ENCODE measurements at regions not wholly inside any gene's neighbourhood (a gene's known extent, or its start where the extent isn't known, plus 50 kb on each side); places are given as distances from the start of the nearest gene placed in this dataset.

DNA sequence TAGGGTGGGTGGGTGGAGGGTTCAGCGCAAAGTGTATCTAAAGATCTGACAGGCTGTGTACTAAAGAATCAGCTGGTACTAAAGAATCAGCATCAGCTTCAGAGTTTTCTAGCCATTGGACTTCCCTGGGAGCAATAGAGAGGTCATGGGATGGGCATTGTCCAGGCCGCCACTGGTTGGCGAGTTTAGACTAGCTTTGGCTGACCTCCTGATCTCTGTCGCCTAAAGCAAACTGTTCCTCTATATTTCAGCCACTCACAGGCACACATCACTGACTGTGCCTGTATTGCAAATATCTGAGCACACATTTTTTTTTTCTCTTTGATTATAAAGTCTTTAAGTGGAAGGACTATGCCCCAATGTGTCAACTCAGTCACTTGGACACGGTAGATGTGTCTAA is 267.8 kb upstream of the SKOR2 start:
- no peaks in the 10 kb centered on the region for H3K36me3 ChIP-seq (ENCODE audit: control insufficient read depth, insufficient read depth, low read length)
- 87% methylated on average over 3 of the region's 5 CpGs for WGBS (ENCODE audit: insufficient coverage)
- H3K4me1 ChIP-seq (ENCODE audit: control insufficient read depth, insufficient read depth, low read length), result no peaks in the 10 kb centered on the region
- H3K27me3 ChIP-seq (ENCODE audit: control insufficient read depth, insufficient read depth, low read length), result no peaks in the 10 kb centered on the region
- DNase-seq (ENCODE audit: low read depth in 4 of 6, low spot score in 6 of 6), result no peak
- H3K9me3 ChIP-seq (ENCODE audit: control insufficient read depth, insufficient read depth, low read length), result no peaks in the 10 kb centered on the region
- no peak overlapping the region for H3K4me3 ChIP-seq (ENCODE audit: low read depth, low read length)
- no peak overlapping the region for H3K27ac ChIP-seq (ENCODE audit: low read depth, low read length)

DNA sequence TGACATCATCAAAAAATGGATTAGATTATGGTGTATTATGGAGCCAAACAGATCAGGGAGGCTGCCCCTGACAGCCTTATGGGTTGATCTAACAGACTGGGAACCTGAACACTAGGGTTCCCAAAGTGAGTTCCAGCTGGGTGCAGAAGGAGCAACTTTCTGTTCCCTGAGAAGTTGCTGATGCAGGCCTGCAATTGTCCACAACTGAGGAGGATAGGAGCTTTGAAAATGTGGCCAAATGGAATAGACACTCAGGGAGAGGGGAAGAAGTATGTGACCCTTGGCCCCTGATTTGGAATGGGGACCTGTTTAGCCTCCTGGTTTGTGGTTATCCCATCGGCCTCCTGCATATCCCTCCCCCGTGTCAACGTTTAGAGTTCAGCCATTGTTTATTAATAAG is 262.2 kb upstream of the SKOR2 start:
- H3K4me1 ChIP-seq (ENCODE audit: control insufficient read depth, insufficient read depth, low read length), result peaks cover 3% of the 10 kb centered on the region
- no peaks in the 10 kb centered on the region for H3K36me3 ChIP-seq (ENCODE audit: control insufficient read depth, insufficient read depth, low read length)
- no peaks in the 10 kb centered on the region for H3K9me3 ChIP-seq (ENCODE audit: control insufficient read depth, insufficient read depth, low read length)
- no peaks in the 10 kb centered on the region for H3K27me3 ChIP-seq (ENCODE audit: control insufficient read depth, insufficient read depth, low read length)
- no CpG with 5 or more reads among the region's 3 CpGs for WGBS (ENCODE audit: insufficient coverage)
- no peak overlapping the region for H3K4me3 ChIP-seq (ENCODE audit: low read depth, low read length)
- no peak overlapping the region for H3K27ac ChIP-seq (ENCODE audit: low read depth, low read length)
- DNase-seq (ENCODE audit: low read depth in 4 of 6, low spot score in 6 of 6), result no peak

DNA sequence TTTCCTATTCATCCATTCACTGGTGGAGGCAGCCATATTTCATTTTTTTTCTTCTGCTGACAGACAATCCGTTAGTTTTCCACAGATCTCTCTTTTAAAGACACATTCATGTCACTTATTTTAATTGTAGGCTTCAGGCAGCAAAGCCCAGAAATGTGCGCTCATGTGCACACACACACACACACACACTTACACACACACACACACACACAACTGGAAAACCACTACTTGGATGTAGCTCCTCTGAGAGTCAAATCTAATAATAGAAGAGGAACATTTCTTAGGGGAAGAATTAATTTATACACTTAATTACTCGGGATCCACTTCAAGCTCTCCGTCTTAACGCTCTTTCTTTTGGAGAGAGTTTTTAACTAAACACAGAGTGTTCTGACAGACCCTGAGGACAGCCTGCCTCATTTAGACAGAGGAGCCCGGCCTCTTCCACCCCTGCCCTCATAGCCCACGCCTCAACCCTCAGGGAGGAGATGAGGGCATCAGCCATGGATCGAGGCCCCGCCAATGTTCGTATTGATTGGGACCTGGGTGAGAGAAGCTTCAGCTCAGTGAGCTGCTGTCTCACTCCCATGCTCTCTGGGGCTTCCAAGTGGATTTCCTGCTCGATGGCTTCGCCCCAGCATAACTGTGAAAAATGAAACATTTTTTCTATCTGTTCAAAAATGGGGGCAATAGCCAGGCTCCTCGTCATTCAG is 261.4 kb upstream of the SKOR2 start:
- H3K27me3 ChIP-seq (ENCODE audit: control insufficient read depth, insufficient read depth, low read length), result no peaks in the 10 kb centered on the region
- no peak overlapping the region for H3K4me3 ChIP-seq (ENCODE audit: low read depth, low read length)
- peaks cover 3% of the 10 kb centered on the region for H3K4me1 ChIP-seq (ENCODE audit: control insufficient read depth, insufficient read depth, low read length)
- WGBS (ENCODE audit: insufficient coverage), result 67% methylated on average over 4 of the region's 13 CpGs
- no peak overlapping the region for H3K27ac ChIP-seq (ENCODE audit: low read depth, low read length)
- H3K9me3 ChIP-seq (ENCODE audit: control insufficient read depth, insufficient read depth, low read length), result no peaks in the 10 kb centered on the region
- DNase-seq (ENCODE audit: low read depth in 4 of 6, low spot score in 6 of 6), result peak in 1 of 6 donors; percentile 75
- no peaks in the 10 kb centered on the region for H3K36me3 ChIP-seq (ENCODE audit: control insufficient read depth, insufficient read depth, low read length)

DNA sequence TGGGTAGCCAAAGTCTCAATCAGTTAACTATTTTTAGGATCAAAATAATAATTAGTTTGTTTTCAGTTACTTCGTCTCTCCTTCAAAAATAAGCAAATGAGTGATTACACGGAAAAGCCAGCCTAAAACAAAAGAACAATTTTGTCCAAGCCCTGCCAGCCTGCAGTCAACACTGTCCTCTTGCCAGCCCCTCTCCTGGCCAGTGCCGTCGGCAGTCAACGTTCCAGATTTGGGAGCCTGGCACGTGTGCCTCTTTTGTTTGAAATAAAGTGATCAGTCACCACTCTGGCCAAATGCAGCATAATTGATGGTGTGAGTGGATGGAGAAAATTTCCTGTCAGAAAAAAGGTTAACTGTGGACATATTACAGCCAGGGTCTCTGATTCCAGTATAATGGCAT is 260.6 kb upstream of the SKOR2 start:
- DNase-seq (ENCODE audit: low read depth in 4 of 6, low spot score in 6 of 6), result peak in 1 of 6 donors; percentile 17
- Histone ChIP-seq H3K27ac (ENCODE audit: low read depth, low read length) (no peak overlapping the region), H3K4me1 (ENCODE audit: control insufficient read depth, insufficient read depth, low read length) (peaks cover 3% of the 10 kb centered on the region), H3K4me3 (ENCODE audit: low read depth, low read length) (no peak overlapping the region), H3K27me3 (ENCODE audit: control insufficient read depth, insufficient read depth, low read length) (no peaks in the 10 kb centered on the region), H3K36me3 (ENCODE audit: control insufficient read depth, insufficient read depth, low read length) (no peaks in the 10 kb centered on the region), H3K9me3 (ENCODE audit: control insufficient read depth, insufficient read depth, low read length) (no peaks in the 10 kb centered on the region)
- WGBS (ENCODE audit: insufficient coverage), result 31% methylated on average over 4 of the region's 6 CpGs

DNA sequence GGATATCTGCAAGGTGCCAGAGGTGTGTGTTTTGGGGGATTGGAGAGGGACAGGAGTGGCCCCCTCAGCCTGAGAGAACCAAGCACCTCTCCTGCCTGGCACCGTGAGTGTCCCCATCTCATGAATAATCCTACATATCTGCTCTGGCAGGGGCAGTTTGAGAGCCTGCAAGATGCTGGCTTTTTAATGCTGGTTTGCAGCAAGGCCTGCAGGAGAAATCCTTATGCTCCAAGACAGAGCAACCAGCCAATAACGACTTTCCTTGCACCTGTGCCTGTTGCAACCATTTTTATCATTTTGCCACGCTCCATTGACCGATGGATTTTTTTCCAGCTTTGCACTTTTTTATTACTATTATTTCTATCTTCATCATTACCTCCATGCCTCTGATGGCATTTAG is 259.4 kb upstream of the SKOR2 start:
- H3K27me3 ChIP-seq (ENCODE audit: control insufficient read depth, insufficient read depth, low read length), result no peaks in the 10 kb centered on the region

DNA sequence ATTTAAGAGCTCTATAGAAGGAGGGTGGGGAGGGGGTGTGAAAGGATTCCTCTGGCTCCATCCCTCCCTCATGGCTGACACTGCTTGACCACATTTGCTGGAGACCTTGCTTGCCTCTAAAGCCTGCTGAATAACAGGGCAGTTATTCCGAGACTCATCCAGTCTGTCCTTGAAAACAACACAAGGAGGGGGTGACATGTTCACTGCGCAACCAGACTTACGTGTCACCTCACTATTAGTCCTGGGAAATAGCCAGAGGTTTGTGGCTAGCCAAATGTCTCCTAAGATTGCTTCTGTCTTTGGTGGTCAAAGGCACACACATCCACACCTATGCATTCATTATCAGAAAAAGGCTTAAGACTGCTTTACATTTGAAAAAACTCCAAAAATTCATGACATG is 256.2 kb upstream of the SKOR2 start:
- H3K36me3 ChIP-seq (ENCODE audit: control insufficient read depth, insufficient read depth, low read length), result no peaks in the 10 kb centered on the region
- peaks cover 3% of the 10 kb centered on the region for H3K4me1 ChIP-seq (ENCODE audit: control insufficient read depth, insufficient read depth, low read length)
- no peak overlapping the region for H3K27ac ChIP-seq (ENCODE audit: low read depth, low read length)
- H3K9me3 ChIP-seq (ENCODE audit: control insufficient read depth, insufficient read depth, low read length), result no peaks in the 10 kb centered on the region
- no peaks in the 10 kb centered on the region for H3K27me3 ChIP-seq (ENCODE audit: control insufficient read depth, insufficient read depth, low read length)
- H3K4me3 ChIP-seq (ENCODE audit: low read depth, low read length), result no peak overlapping the region
- no peak for DNase-seq (ENCODE audit: low read depth in 4 of 6, low spot score in 6 of 6)
- WGBS (ENCODE audit: insufficient coverage), result 93% methylated on average over 3 of the region's 3 CpGs

More for the DNA sequence above, 259.4 kb upstream of the SKOR2 start:
- Histone ChIP-seq H3K36me3 (ENCODE audit: control insufficient read depth, insufficient read depth, low read length) (no peaks in the 10 kb centered on the region), H3K4me1 (ENCODE audit: control insufficient read depth, insufficient read depth, low read length) (peaks cover 3% of the 10 kb centered on the region), H3K27ac (ENCODE audit: low read depth, low read length) (no peak overlapping the region), H3K4me3 (ENCODE audit: low read depth, low read length) (no peak overlapping the region), H3K9me3 (ENCODE audit: control insufficient read depth, insufficient read depth, low read length) (no peaks in the 10 kb centered on the region)
- WGBS (ENCODE audit: insufficient coverage), result 78% methylated on average over 4 of the region's 4 CpGs
- peak in 1 of 6 donors; percentile 64 for DNase-seq (ENCODE audit: low read depth in 4 of 6, low spot score in 6 of 6)

DNA sequence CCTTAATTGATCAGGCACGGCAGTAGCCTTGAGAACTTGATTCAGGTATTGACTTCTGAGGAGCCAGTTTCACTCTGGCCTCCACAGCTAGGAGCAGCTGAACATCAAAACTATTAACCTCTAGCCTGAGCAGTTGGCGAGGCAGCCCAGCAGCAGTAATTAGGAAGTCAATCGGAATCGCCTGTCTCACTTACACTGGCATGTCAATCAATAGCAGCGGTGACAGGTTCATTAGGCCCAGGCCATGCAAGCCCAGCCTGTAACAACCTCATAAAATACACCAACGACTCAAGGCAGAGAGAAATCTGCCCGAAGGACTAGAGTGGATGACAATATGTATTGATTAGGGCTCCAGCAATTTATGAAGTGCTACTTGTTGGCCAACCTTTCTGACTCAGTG is 255.4 kb upstream of the SKOR2 start:
- DNase-seq (ENCODE audit: low read depth in 4 of 6, low spot score in 6 of 6), result peak in 1 of 6 donors; percentile 30

DNA sequence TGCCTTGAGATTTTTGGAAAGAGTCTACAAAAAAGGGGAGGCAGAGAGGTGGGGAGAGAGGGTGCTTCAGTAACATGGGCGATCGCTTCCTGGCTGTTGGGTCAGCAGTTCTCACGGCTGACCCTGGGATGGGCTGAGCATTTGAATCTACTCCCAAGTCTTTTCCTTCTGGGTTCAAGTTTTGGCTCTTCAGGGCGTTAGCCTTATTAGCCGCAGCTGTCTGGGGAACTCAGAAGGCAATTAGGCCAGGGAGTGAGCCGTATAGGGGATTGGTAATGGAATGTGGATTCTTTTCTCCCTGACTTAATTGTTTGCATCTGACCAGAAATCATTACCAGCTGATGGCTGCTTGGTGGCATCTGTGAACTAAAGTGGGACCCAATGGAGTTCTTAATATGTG is 250.5 kb upstream of the SKOR2 start:
- H3K4me1 ChIP-seq (ENCODE audit: control insufficient read depth, insufficient read depth, low read length), result no peaks in the 10 kb centered on the region
- WGBS (ENCODE audit: insufficient coverage), result 60% methylated on average over 6 of the region's 6 CpGs
- H3K9me3 ChIP-seq (ENCODE audit: control insufficient read depth, insufficient read depth, low read length), result no peaks in the 10 kb centered on the region
- peak in 1 of 6 donors; percentile 45 for DNase-seq (ENCODE audit: low read depth in 4 of 6, low spot score in 6 of 6)
- H3K36me3 ChIP-seq (ENCODE audit: control insufficient read depth, insufficient read depth, low read length), result no peaks in the 10 kb centered on the region
- H3K4me3 ChIP-seq (ENCODE audit: low read depth, low read length), result no peak overlapping the region
- H3K27me3 ChIP-seq (ENCODE audit: control insufficient read depth, insufficient read depth, low read length), result no peaks in the 10 kb centered on the region
- H3K27ac ChIP-seq (ENCODE audit: low read depth, low read length), result no peak overlapping the region

More for the DNA sequence above, 255.4 kb upstream of the SKOR2 start:
- no peak overlapping the region for H3K4me3 ChIP-seq (ENCODE audit: low read depth, low read length)
- no peaks in the 10 kb centered on the region for H3K36me3 ChIP-seq (ENCODE audit: control insufficient read depth, insufficient read depth, low read length)
- WGBS (ENCODE audit: insufficient coverage), result 53% methylated on average over 4 of the region's 7 CpGs
- no peaks in the 10 kb centered on the region for H3K4me1 ChIP-seq (ENCODE audit: control insufficient read depth, insufficient read depth, low read length)
- no peaks in the 10 kb centered on the region for H3K27me3 ChIP-seq (ENCODE audit: control insufficient read depth, insufficient read depth, low read length)
- no peaks in the 10 kb centered on the region for H3K9me3 ChIP-seq (ENCODE audit: control insufficient read depth, insufficient read depth, low read length)
- H3K27ac ChIP-seq (ENCODE audit: low read depth, low read length), result no peak overlapping the region

DNA sequence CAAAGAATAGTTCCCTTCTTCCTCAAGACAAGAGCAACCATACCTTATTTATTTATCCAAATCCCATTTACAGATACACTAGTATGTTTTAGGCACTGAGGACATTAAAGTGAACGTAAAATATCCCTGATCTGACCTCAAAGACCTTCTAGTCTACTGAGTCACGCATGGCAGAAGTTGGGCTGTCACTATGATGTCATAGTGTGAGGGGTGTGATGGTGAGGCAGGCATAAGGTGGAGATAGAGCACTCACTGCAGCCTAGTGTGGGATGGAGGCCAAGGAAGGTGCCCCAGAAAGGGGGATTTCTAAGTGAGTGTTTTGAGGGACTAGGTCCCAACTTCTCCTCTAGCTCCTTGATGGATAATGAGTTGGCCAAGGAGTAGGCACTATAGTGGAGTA is 249.5 kb upstream of the SKOR2 start:
- no peaks in the 10 kb centered on the region for H3K36me3 ChIP-seq (ENCODE audit: control insufficient read depth, insufficient read depth, low read length)
- H3K4me1 ChIP-seq (ENCODE audit: control insufficient read depth, insufficient read depth, low read length), result no peaks in the 10 kb centered on the region
- H3K27me3 ChIP-seq (ENCODE audit: control insufficient read depth, insufficient read depth, low read length), result no peaks in the 10 kb centered on the region
- no peak overlapping the region for H3K4me3 ChIP-seq (ENCODE audit: low read depth, low read length)
- H3K27ac ChIP-seq (ENCODE audit: low read depth, low read length), result no peak overlapping the region
- 90% methylated on average over 1 of the region's 2 CpGs for WGBS (ENCODE audit: insufficient coverage)
- no peak for DNase-seq (ENCODE audit: low read depth in 4 of 6, low spot score in 6 of 6)
- no peaks in the 10 kb centered on the region for H3K9me3 ChIP-seq (ENCODE audit: control insufficient read depth, insufficient read depth, low read length)

DNA sequence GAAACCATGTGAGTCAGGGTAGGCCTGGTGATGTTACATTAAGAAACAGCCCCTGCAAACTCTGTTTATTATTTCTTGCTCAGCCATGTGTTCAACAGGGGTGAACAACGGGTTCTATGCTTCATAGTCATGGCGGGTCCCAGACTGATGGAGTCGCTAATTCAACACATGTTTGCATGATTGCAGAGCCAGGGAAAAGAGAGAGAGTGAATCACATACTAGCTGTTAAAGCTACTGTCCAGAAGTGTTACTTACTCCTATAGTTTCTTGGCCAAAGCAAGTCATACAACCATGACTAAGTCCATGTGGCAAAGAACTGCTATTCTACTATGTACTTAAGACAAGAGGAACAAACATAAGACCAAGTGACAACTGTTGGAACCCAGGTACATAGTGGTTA is 241.2 kb upstream of the SKOR2 start:
- H3K36me3 ChIP-seq (ENCODE audit: control insufficient read depth, insufficient read depth, low read length), result no peaks in the 10 kb centered on the region
- H3K4me1 ChIP-seq (ENCODE audit: control insufficient read depth, insufficient read depth, low read length), result no peaks in the 10 kb centered on the region
- DNase-seq (ENCODE audit: low read depth in 4 of 6, low spot score in 6 of 6), result no peak
- no peaks in the 10 kb centered on the region for H3K9me3 ChIP-seq (ENCODE audit: control insufficient read depth, insufficient read depth, low read length)
- no peaks in the 10 kb centered on the region for H3K27me3 ChIP-seq (ENCODE audit: control insufficient read depth, insufficient read depth, low read length)
- H3K27ac ChIP-seq (ENCODE audit: low read depth, low read length), result no peak overlapping the region
- 86% methylated on average over 2 of the region's 3 CpGs for WGBS (ENCODE audit: insufficient coverage)
- H3K4me3 ChIP-seq (ENCODE audit: low read depth, low read length), result no peak overlapping the region

All from spinal cord (tissue), 9 donors.